ENCODE measurements at regions not wholly inside any gene's neighbourhood (a gene's known extent, or its start where the extent isn't known, plus 50 kb on each side); places are given as distances from the start of the nearest gene placed in this dataset.

DNA sequence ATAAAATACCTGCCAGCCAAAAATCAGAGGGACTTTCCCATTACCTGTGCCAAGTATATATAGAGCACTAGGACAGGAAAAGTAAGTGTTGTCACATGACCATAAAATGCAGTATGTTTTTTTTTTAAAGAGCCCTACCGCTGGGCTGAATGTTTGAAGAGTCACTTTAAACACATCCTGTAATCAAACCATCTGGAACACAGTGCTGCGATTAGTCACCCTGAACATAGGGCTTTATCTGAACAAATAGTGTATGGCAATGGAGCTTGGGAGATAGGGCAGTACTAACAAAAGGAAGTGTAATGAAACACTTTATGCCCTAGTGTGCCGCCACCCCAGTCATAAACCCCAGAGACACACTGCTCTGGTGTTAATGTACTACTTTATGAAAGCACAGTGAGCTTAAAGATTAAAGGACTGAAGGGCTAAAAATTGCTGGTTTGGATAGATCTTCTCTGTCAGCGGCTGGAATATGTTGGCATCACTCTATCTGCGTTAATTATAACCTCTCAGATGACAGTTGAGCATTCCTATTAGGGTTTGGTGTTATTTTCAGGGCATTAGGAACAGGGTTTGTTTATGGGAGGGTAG, 90.4 kb downstream of the ZNF608 start:
- peaks cover 35% of the 10 kb centered on the region for H3K79me1 ChIP-seq (ENCODE audit: low read length)
- H2BK5ac ChIP-seq (ENCODE audit: low read length): no peak overlapping the region
- no peaks in the 10 kb centered on the region for H3K36me3 ChIP-seq (ENCODE audit: control insufficient read depth, insufficient read depth, low read length)
- no peak overlapping the region for H3K18ac ChIP-seq (ENCODE audit: low read length)
- H3K23ac ChIP-seq (ENCODE audit: low read length): no peak overlapping the region
- no peak overlapping the region for H3K27ac ChIP-seq (ENCODE audit: low read depth, low read length)
- H2BK15ac ChIP-seq (replicated peaks; ENCODE audit: low read depth): no peak overlapping the region
- no peaks in the 10 kb centered on the region for H3K27me3 ChIP-seq (ENCODE audit: insufficient read depth, low read length, poor library complexity)
- H3K9ac ChIP-seq (ENCODE audit: low read length): no peak overlapping the region
- H2BK120ac ChIP-seq (ENCODE audit: low read depth, low read length): no peak overlapping the region
- no peak overlapping the region for H3K4me3 ChIP-seq (ENCODE audit: low read length)
- H3K4me1 ChIP-seq (ENCODE audit: control insufficient read depth, low read depth, low read length): peaks cover 31% of the 10 kb centered on the region
- H3K4ac ChIP-seq (ENCODE audit: low read depth, low read length): no peak overlapping the region
- no peak for DNase-seq
- no peak overlapping the region for H4K5ac ChIP-seq (ENCODE audit: low read length)
- H2AK5ac ChIP-seq (ENCODE audit: low read length): no peak overlapping the region
- peaks cover 39% of the 10 kb centered on the region for H3K79me2 ChIP-seq (ENCODE audit: control insufficient read depth, insufficient read depth, low read length)
- peak overlapping the region; percentile 36 for H3K56ac ChIP-seq (ENCODE audit: low read length)
- no peak overlapping the region for H4K8ac ChIP-seq (ENCODE audit: low read depth, low read length)
- H3K4me2 ChIP-seq (ENCODE audit: low read length): no peak overlapping the region
- WGBS (ENCODE audit: extremely low coverage, insufficient coverage, low lambda C conversion rate): no CpG with 5 or more reads among the region's 5 CpGs

DNA sequence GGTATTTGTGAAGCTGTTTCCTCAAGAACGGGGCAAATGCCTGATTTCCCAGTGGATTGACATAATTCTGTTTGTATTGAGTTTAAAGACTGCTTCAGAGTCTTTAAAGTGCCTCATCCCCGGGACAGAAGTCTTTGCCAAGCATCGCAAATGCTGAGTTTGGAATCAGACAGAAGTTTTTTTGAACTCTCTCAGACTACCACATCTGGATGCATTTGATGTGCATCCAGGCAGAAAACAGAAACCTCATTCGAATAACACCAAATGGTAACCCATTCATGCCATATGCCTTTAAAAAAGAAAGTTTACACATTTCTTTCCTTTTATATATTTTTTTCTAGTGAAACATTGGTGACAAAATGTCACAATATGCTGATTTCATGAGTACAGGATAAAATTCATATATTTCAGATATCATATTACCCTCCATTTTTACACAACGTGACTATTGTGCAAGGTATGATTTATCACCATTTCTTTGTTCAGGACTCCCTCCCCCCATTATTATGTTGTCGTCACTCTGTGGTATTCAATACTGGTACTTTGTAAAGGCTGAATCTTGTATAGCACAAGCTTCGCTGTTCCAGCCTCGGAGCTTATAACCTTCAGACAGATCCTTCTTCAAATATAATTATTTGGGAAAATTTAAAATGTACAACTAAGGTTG, 91.1 kb downstream of the ZNF608 start:
- Histone ChIP-seq H3K56ac (ENCODE audit: low read length) (no peak overlapping the region), H4K8ac (ENCODE audit: low read depth, low read length) (no peak overlapping the region), H2AK5ac (ENCODE audit: low read length) (no peak overlapping the region), H3K27me3 (ENCODE audit: insufficient read depth, low read length, poor library complexity) (no peaks in the 10 kb centered on the region), H3K9ac (ENCODE audit: low read length) (no peak overlapping the region), H2BK120ac (ENCODE audit: low read depth, low read length) (no peak overlapping the region), H4K5ac (ENCODE audit: low read length) (no peak overlapping the region), H3K23ac (ENCODE audit: low read length) (no peak overlapping the region), H3K27ac (ENCODE audit: low read depth, low read length) (no peak overlapping the region), H2BK15ac (replicated peaks; ENCODE audit: low read depth) (no peak overlapping the region), H2BK5ac (ENCODE audit: low read length) (no peak overlapping the region), H3K36me3 (ENCODE audit: control insufficient read depth, insufficient read depth, low read length) (no peaks in the 10 kb centered on the region), H3K4me3 (ENCODE audit: low read length) (no peak overlapping the region), H3K79me1 (ENCODE audit: low read length) (peaks cover 34% of the 10 kb centered on the region), H3K4me2 (ENCODE audit: low read length) (no peak overlapping the region), H3K18ac (ENCODE audit: low read length) (no peak overlapping the region), H3K79me2 (ENCODE audit: control insufficient read depth, insufficient read depth, low read length) (peaks cover 40% of the 10 kb centered on the region), H3K4me1 (ENCODE audit: control insufficient read depth, low read depth, low read length) (peaks cover 26% of the 10 kb centered on the region), H3K4ac (ENCODE audit: low read depth, low read length) (no peak overlapping the region)
- no CpG with 5 or more reads among the region's 8 CpGs for WGBS (ENCODE audit: extremely low coverage, insufficient coverage, low lambda C conversion rate)
- no peak for DNase-seq

DNA sequence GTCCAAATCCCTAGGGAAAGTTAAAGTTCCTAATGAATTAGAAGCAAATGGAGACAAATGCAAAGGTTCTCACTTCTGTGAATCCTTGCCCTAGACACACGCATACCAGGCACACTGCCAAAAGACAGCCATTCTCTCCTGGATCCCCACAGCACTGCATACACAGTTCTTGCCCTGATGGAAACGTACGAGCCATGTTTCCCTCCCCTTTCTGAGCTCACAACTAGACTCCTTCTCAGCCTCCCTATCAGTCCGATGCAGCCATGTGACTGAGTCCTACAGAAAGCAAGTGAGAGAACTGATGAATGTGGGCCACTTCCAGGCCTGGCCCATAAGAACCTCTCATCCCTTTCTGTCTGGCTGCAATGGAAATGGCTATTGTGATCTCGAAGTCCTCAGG, 92.0 kb downstream of the ZNF608 start:
- Histone ChIP-seq H3K36me3 (ENCODE audit: control insufficient read depth, insufficient read depth, low read length) (no peaks in the 10 kb centered on the region), H3K79me1 (ENCODE audit: low read length) (peaks cover 33% of the 10 kb centered on the region), H4K5ac (ENCODE audit: low read length) (no peak overlapping the region), H3K79me2 (ENCODE audit: control insufficient read depth, insufficient read depth, low read length) (peaks cover 35% of the 10 kb centered on the region), H3K4me2 (ENCODE audit: low read length) (no peak overlapping the region), H3K4me3 (ENCODE audit: low read length) (no peak overlapping the region), H3K4me1 (ENCODE audit: control insufficient read depth, low read depth, low read length) (peaks cover 17% of the 10 kb centered on the region), H3K18ac (ENCODE audit: low read length) (no peak overlapping the region), H2BK5ac (ENCODE audit: low read length) (no peak overlapping the region), H2BK120ac (ENCODE audit: low read depth, low read length) (no peak overlapping the region), H3K9ac (ENCODE audit: low read length) (no peak overlapping the region), H3K23ac (ENCODE audit: low read length) (no peak overlapping the region), H2AK5ac (ENCODE audit: low read length) (no peak overlapping the region), H4K8ac (ENCODE audit: low read depth, low read length) (no peak overlapping the region), H3K4ac (ENCODE audit: low read depth, low read length) (no peak overlapping the region), H3K56ac (ENCODE audit: low read length) (no peak overlapping the region), H2BK15ac (replicated peaks; ENCODE audit: low read depth) (no peak overlapping the region), H3K27me3 (ENCODE audit: insufficient read depth, low read length, poor library complexity) (no peaks in the 10 kb centered on the region), H3K27ac (ENCODE audit: low read depth, low read length) (no peak overlapping the region)
- DNase-seq: no peak
- WGBS (ENCODE audit: extremely low coverage, insufficient coverage, low lambda C conversion rate): no CpG with 5 or more reads among the region's 5 CpGs

DNA sequence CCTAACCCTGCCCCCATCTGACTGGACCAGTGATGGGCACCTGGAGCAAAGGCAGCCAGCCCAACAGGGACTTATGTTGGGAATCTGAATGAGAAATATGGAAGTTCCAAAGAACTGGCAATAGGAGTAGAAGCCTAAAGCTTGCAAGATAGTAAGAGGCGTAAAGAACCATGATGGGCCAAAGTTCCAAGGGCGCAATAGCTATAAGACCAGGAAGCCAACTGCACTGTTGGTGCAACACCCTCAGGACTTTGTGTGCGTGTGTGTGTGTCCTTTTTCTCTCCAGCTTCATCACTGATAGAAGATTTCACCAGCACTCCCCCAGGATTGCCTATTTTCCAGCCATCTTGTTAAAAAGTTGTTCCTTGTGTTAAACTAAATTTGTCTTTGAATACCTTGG, 92.8 kb downstream of the ZNF608 start:
- no peak overlapping the region for H2BK15ac ChIP-seq (replicated peaks; ENCODE audit: low read depth)
- H3K4me1 ChIP-seq (ENCODE audit: control insufficient read depth, low read depth, low read length): peaks cover 13% of the 10 kb centered on the region
- no CpG with 5 or more reads among the region's 3 CpGs for WGBS (ENCODE audit: extremely low coverage, insufficient coverage, low lambda C conversion rate)
- no peak overlapping the region for H3K23ac ChIP-seq (ENCODE audit: low read length)
- no peak overlapping the region for H4K8ac ChIP-seq (ENCODE audit: low read depth, low read length)
- H2BK5ac ChIP-seq (ENCODE audit: low read length): no peak overlapping the region
- H3K4me3 ChIP-seq (ENCODE audit: low read length): no peak overlapping the region
- no peak overlapping the region for H3K4ac ChIP-seq (ENCODE audit: low read depth, low read length)
- peaks cover 33% of the 10 kb centered on the region for H3K79me1 ChIP-seq (ENCODE audit: low read length)
- no peak for DNase-seq
- no peak overlapping the region for H3K56ac ChIP-seq (ENCODE audit: low read length)
- H4K5ac ChIP-seq (ENCODE audit: low read length): no peak overlapping the region
- no peak overlapping the region for H3K18ac ChIP-seq (ENCODE audit: low read length)
- no peak overlapping the region for H3K27ac ChIP-seq (ENCODE audit: low read depth, low read length)
- H3K9ac ChIP-seq (ENCODE audit: low read length): no peak overlapping the region
- no peak overlapping the region for H2AK5ac ChIP-seq (ENCODE audit: low read length)
- H3K4me2 ChIP-seq (ENCODE audit: low read length): no peak overlapping the region
- H3K27me3 ChIP-seq (ENCODE audit: insufficient read depth, low read length, poor library complexity): no peaks in the 10 kb centered on the region
- no peaks in the 10 kb centered on the region for H3K36me3 ChIP-seq (ENCODE audit: control insufficient read depth, insufficient read depth, low read length)
- peaks cover 34% of the 10 kb centered on the region for H3K79me2 ChIP-seq (ENCODE audit: control insufficient read depth, insufficient read depth, low read length)
- no peak overlapping the region for H2BK120ac ChIP-seq (ENCODE audit: low read depth, low read length)

DNA sequence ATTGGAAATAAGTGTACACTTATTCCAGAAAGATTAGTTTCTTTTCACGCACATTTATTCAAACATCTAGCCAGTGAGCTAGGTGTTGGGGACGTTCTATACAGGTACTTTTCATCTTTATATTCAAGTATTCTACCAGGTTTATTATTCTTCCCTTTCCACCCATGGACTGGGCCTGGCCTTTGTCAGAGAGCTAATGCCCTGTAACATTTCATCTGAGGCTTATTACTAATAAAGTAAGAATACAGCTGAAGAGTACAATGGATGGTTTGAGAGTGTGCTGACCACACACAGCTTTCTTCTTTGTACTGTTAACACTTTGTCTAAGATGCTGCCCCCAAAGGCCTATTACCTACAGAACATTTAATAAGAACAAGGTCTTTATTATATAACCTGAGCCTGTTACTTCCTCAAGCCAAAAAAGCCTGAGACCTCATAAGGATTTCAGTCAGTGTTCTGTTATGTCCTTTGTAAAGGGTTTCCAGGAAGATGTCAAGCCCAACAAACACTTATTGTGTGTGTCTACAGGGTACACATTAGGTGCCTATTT, 93.5 kb downstream of the ZNF608 start:
- Histone ChIP-seq H3K36me3 (ENCODE audit: control insufficient read depth, insufficient read depth, low read length) (peaks cover 3% of the 10 kb centered on the region), H3K4ac (ENCODE audit: low read depth, low read length) (no peak overlapping the region), H3K56ac (ENCODE audit: low read length) (no peak overlapping the region), H3K27me3 (ENCODE audit: insufficient read depth, low read length, poor library complexity) (no peaks in the 10 kb centered on the region), H3K23ac (ENCODE audit: low read length) (no peak overlapping the region), H2AK5ac (ENCODE audit: low read length) (no peak overlapping the region), H3K27ac (ENCODE audit: low read depth, low read length) (no peak overlapping the region), H4K8ac (ENCODE audit: low read depth, low read length) (no peak overlapping the region), H3K4me1 (ENCODE audit: control insufficient read depth, low read depth, low read length) (peaks cover 10% of the 10 kb centered on the region), H3K4me2 (ENCODE audit: low read length) (no peak overlapping the region), H2BK15ac (replicated peaks; ENCODE audit: low read depth) (no peak overlapping the region), H3K79me2 (ENCODE audit: control insufficient read depth, insufficient read depth, low read length) (peaks cover 34% of the 10 kb centered on the region), H3K9ac (ENCODE audit: low read length) (no peak overlapping the region), H3K79me1 (ENCODE audit: low read length) (peaks cover 33% of the 10 kb centered on the region), H2BK5ac (ENCODE audit: low read length) (no peak overlapping the region), H3K4me3 (ENCODE audit: low read length) (no peak overlapping the region), H4K5ac (ENCODE audit: low read length) (no peak overlapping the region), H2BK120ac (ENCODE audit: low read depth, low read length) (no peak overlapping the region), H3K18ac (ENCODE audit: low read length) (no peak overlapping the region)
- no peak for DNase-seq
- no CpG with 5 or more reads among the region's 2 CpGs for WGBS (ENCODE audit: extremely low coverage, insufficient coverage, low lambda C conversion rate)

DNA sequence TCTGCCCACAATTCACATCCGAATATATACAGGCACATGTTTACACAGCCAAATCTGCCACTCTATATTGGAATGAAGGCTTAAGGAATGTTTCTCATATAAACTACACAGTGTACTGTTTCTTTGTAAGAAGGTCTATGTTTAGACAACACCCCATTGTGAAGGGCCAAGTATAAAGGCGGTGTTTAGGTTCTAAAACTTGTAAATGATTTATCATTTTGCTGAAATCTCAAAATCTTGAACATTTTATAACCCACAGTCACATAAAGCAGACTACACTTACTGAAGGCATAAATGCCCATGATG, 94.0 kb downstream of the ZNF608 start:
- no peaks in the 10 kb centered on the region for H3K27me3 ChIP-seq (ENCODE audit: insufficient read depth, low read length, poor library complexity)
- no peak overlapping the region for H3K18ac ChIP-seq (ENCODE audit: low read length)
- H3K27ac ChIP-seq (ENCODE audit: low read depth, low read length): no peak overlapping the region
- peaks cover 33% of the 10 kb centered on the region for H3K79me2 ChIP-seq (ENCODE audit: control insufficient read depth, insufficient read depth, low read length)
- no peak overlapping the region for H3K4me3 ChIP-seq (ENCODE audit: low read length)
- no peak overlapping the region for H3K56ac ChIP-seq (ENCODE audit: low read length)
- no CpG with 5 or more reads among the region's 2 CpGs for WGBS (ENCODE audit: extremely low coverage, insufficient coverage, low lambda C conversion rate)
- no peak overlapping the region for H3K23ac ChIP-seq (ENCODE audit: low read length)
- H3K4me1 ChIP-seq (ENCODE audit: control insufficient read depth, low read depth, low read length): peaks cover 8% of the 10 kb centered on the region
- peaks cover 32% of the 10 kb centered on the region for H3K79me1 ChIP-seq (ENCODE audit: low read length)
- H4K5ac ChIP-seq (ENCODE audit: low read length): no peak overlapping the region
- no peak overlapping the region for H3K4me2 ChIP-seq (ENCODE audit: low read length)
- H3K9ac ChIP-seq (ENCODE audit: low read length): no peak overlapping the region
- no peak overlapping the region for H2BK5ac ChIP-seq (ENCODE audit: low read length)
- no peak overlapping the region for H2AK5ac ChIP-seq (ENCODE audit: low read length)
- H2BK120ac ChIP-seq (ENCODE audit: low read depth, low read length): no peak overlapping the region
- no peak overlapping the region for H4K8ac ChIP-seq (ENCODE audit: low read depth, low read length)
- DNase-seq: no peak
- H3K4ac ChIP-seq (ENCODE audit: low read depth, low read length): no peak overlapping the region
- H3K36me3 ChIP-seq (ENCODE audit: control insufficient read depth, insufficient read depth, low read length): peaks cover 3% of the 10 kb centered on the region
- H2BK15ac ChIP-seq (replicated peaks; ENCODE audit: low read depth): no peak overlapping the region

All from mesendoderm (in vitro differentiated cells).